ENCODE measurements at regions not wholly inside any gene's neighbourhood (a gene's known extent, or its start where the extent isn't known, plus 50 kb on each side); places are given as distances from the start of the nearest gene placed in this dataset.

GRCh38 chr15:46622851-46623250, 988.0 kb downstream of the SQOR start:
- no peak for DNase-seq (ENCODE audit: low read depth)

DNA sequence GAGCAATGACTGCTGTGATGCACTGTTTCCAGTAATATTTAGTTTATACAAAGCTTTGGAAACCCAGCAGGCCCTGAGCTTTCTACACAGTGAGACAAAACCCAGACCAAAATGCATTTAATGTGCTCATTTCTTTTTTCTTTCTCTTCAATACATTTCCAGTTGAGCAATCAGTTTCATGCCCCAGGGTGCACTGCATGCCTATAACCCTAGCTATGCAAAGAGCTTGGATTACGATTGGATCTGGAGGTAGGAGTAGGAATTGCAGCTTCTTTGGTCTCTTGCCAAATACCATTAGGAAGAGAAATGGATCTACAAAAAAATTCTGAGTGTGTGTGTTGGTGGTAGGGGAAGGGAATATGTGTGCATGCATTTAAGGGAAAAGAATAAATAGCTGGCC, 1001.4 kb downstream of the SQOR start:
- H3K4me3 ChIP-seq (ENCODE audit: low read depth, low read length) = no peak overlapping the region
- TF ChIP-seq, protein P1, sequence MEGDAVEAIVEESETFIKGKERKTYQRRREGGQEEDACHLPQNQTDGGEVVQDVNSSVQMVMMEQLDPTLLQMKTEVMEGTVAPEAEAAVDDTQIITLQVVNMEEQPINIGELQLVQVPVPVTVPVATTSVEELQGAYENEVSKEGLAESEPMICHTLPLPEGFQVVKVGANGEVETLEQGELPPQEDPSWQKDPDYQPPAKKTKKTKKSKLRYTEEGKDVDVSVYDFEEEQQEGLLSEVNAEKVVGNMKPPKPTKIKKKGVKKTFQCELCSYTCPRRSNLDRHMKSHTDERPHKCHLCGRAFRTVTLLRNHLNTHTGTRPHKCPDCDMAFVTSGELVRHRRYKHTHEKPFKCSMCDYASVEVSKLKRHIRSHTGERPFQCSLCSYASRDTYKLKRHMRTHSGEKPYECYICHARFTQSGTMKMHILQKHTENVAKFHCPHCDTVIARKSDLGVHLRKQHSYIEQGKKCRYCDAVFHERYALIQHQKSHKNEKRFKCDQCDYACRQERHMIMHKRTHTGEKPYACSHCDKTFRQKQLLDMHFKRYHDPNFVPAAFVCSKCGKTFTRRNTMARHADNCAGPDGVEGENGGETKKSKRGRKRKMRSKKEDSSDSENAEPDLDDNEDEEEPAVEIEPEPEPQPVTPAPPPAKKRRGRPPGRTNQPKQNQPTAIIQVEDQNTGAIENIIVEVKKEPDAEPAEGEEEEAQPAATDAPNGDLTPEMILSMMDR (IDR thresholded peaks at IDR 0.05; ENCODE audit: insufficient read depth, low read depth, low read length, missing control alignments) = no peak
- DNase-seq (ENCODE audit: low read depth) = no peak

More at GRCh38 chr15:46622851-46623250, 988.0 kb downstream of the SQOR start:
- TF ChIP-seq, protein P1 (IDR thresholded peaks at IDR 0.05; ENCODE audit: insufficient read depth, low read depth, low read length, missing control alignments) = no peak
- H3K4me3 ChIP-seq (ENCODE audit: low read depth, low read length) = no peak overlapping the region

DNA sequence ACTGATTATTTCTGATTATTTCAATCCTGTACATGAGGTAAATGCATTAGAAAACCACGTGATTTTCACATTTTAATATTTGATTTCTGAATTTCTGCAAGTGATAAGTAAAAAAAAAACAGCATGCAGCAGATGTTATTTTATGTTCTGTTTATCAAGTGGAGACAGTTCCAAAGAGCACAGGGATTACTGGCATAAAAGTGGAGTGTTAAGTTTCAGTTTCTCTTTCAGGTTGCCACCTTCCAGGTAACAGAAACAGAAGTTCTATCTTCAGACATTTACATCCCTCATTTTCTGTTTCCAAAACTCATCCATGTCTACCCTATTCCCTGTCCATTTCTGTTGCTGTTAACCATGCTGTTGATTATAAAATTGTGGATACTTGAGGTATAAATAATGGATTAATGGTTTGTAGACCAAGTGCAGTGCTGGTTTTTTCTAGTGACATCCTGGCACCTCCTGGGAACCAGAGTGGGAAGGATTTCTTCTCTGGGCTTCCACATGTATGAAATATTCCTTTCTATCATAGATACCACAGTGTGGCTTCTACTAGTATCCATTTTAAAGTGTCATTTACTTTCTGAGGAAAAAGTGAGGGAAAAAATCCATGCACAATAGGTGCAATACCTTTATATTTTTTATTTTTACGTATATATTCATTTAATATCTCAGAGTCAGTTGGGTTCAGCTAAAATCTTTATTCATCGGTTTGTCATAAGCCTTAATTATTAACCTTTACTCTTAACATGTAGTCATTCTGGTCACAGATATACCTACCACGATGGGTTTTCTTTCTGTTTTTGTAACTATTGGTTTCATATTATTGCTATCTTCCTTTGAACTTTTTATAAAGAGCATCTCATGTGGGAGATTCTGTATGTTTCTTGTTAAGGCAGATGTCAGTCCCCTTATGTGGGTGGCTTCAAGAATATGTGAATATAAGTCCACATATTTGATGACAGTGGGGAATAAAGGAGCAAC, 1010.0 kb downstream of the SQOR start:
- TF ChIP-seq, protein P1 (IDR thresholded peaks at IDR 0.05; ENCODE audit: insufficient read depth, low read depth, low read length, missing control alignments) = no peak
- DNase-seq (ENCODE audit: low read depth) = peak; percentile 16
- H3K4me3 ChIP-seq (ENCODE audit: low read depth, low read length) = no peak overlapping the region; the same call in 1 of the 2 replicates

DNA sequence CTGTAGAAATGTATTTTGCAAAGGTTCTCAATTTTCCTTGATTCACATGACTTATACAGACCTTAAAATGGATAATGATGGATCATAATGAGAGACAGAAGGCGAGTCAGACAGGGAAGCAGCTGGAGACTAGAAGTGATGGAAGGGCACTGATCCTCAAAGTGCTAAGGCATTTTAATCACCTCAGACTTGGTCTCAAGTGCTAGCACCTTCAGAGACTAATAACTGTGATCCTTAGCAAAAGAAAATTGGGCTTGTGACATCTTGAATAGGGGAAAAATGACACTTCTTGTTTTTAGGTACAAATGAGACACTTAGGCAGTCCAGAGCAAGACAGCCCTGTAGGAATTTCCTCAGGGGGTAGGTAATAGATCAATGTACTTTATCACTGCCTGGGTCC, 1011.7 kb downstream of the SQOR start:
- H3K4me3 ChIP-seq (ENCODE audit: low read depth, low read length) = no peak overlapping the region
- DNase-seq (ENCODE audit: low read depth) = no peak
- TF ChIP-seq, protein P1 (IDR thresholded peaks at IDR 0.05; ENCODE audit: insufficient read depth, low read depth, low read length, missing control alignments) = no peak

DNA sequence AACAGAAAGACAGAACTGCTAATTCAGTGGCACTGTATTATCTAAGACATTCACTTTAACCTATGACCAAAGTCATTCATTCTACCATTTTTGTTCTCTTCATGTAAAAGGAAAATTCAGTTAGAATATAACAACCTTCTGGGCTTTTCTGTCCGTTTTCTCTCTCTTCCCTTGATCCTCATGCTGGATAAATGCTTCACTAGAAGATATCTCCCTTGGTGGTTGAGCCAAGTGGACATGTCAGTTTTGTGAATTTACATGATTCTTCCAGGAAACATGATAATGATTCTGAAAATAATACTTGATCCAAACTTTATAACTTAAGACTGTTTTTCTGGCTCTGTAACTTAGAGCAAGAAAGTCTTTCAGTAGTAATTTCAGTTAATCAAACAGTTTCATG, 1012.2 kb downstream of the SQOR start:
- DNase-seq (ENCODE audit: low read depth) = no peak
- TF ChIP-seq, protein P1 (IDR thresholded peaks at IDR 0.05; ENCODE audit: insufficient read depth, low read depth, low read length, missing control alignments) = no peak
- no peak overlapping the region for H3K4me3 ChIP-seq (ENCODE audit: low read depth, low read length)

- TF ChIP-seq, protein P1 (IDR thresholded peaks at IDR 0.05; ENCODE audit: insufficient read depth, low read depth, low read length, missing control alignments) = no peak
- DNase-seq (ENCODE audit: low read depth) = no peak
- no peak overlapping the region for H3K4me3 ChIP-seq (ENCODE audit: low read depth, low read length)
These were observed 1017.4 kb downstream of the SQOR start for GRCh38 chr15:46652266-46652665.
